Mesenchymal stem cell (in vitro differentiated cells and primary cell): ENCODE measurements at regions not wholly inside any gene's neighbourhood (a gene's known extent, or its start where the extent isn't known, plus 50 kb on each side); places are given as distances from the start of the nearest gene placed in this dataset.
"Not testable (repeated sequence)": the region's sequence is repeated elsewhere in the genome, so short reads cannot be mapped to it uniquely, and the experiment has no call there.

Experiments
- DNase-seq: peaks from one replicate; pipeline ENCODE4 v3.0.0-alpha.2; 2013
- H2AFZ ChIP-seq: one replicate; pipeline ENCODE4 v1.6.1; 2013; ENCODE audit warnings: low read depth, mild to moderate bottlenecking, control low read depth, inconsistent platforms, low read length, moderate library complexity
- H2AK5ac ChIP-seq: 2 replicates; pipeline ENCODE4 v1.6.1; 2013; ENCODE audit warnings: low read length, moderate library complexity, mild to moderate bottlenecking, inconsistent platforms; ENCODE audit not compliant: severe bottlenecking
- H2BK120ac ChIP-seq: one replicate; pipeline ENCODE4 v1.6.1; 2013; ENCODE audit warnings: low read depth, mild to moderate bottlenecking, inconsistent platforms, low read length, moderate library complexity
- H2BK12ac ChIP-seq, 2 experiments: one replicate each; pipeline ENCODE4 v1.6.1; 2013; ENCODE audit warnings: inconsistent platforms in 2 of 2, low read length in 2 of 2, mild to moderate bottlenecking in 2 of 2, moderate library complexity in 2 of 2, control low read depth in 1 of 2
- H2BK15ac ChIP-seq: one replicate; pipeline ENCODE4 v1.6.1; 2013; ENCODE audit warnings: mild to moderate bottlenecking, low read depth, inconsistent platforms; ENCODE audit not compliant: poor library complexity, severe bottlenecking
- H2BK5ac ChIP-seq: 2 replicates; pipeline ENCODE4 v1.6.1; 2013; ENCODE audit warnings: low read depth, mild to moderate bottlenecking, low read length, control low read depth, inconsistent platforms; ENCODE audit not compliant: poor library complexity, severe bottlenecking
- H3K14ac ChIP-seq, 2 experiments: one replicate each; pipeline ENCODE4 v1.6.1; 2013; ENCODE audit warnings: inconsistent platforms in 2 of 2, low read length in 2 of 2, control low read depth in 1 of 2, mild to moderate bottlenecking in 1 of 2, moderate library complexity in 1 of 2
- H3K18ac ChIP-seq, 2 experiments: one replicate each; pipeline ENCODE4 v1.6.1; 2013; ENCODE audit warnings: inconsistent platforms in 2 of 2, low read length in 2 of 2, control low read depth in 1 of 2, low read depth in 1 of 2, mild to moderate bottlenecking in 1 of 2
- H3K23ac ChIP-seq, 2 experiments: one replicate each; pipeline ENCODE4 v1.6.1; 2013; ENCODE audit warnings: inconsistent platforms in 2 of 2, low read length in 2 of 2, mild to moderate bottlenecking in 2 of 2, moderate library complexity in 2 of 2, control low read depth in 1 of 2
- H3K27ac ChIP-seq: 2 replicates; pipeline ENCODE4 v1.5.1; 2013; ENCODE audit warnings: mild to moderate bottlenecking, moderate library complexity, low read length, control low read depth, inconsistent platforms; ENCODE audit not compliant: poor library complexity, severe bottlenecking
- H3K27me3 ChIP-seq, 2 experiments: 2 replicates each; pipeline versions ENCODE4 v1.6.1 to v1.7.0; 2013; ENCODE audit warnings: low read length in 2 of 2, mild to moderate bottlenecking in 2 of 2, moderate library complexity in 2 of 2, control low read depth in 1 of 2, inconsistent platforms in 1 of 2; ENCODE audit not compliant: control insufficient read depth in 1 of 2, insufficient read depth in 1 of 2
- H3K36me3 ChIP-seq, 2 experiments: 2 replicates each; pipeline versions ENCODE4 v1.6.1 to v1.7.0; 2013; ENCODE audit warnings: low read length in 2 of 2, control low read depth in 1 of 2, inconsistent platforms in 1 of 2, low read depth in 1 of 2, mild to moderate bottlenecking in 1 of 2; ENCODE audit not compliant: insufficient read depth in 2 of 2, control insufficient read depth in 1 of 2
- H3K4ac ChIP-seq, 2 experiments: one replicate each; pipeline ENCODE4 v1.6.1; 2013; ENCODE audit warnings: inconsistent platforms in 2 of 2, low read length in 2 of 2, mild to moderate bottlenecking in 2 of 2, moderate library complexity in 2 of 2, control low read depth in 1 of 2, low read depth in 1 of 2
- H3K4me1 ChIP-seq: 2 replicates; pipeline ENCODE4 v1.6.1; 2013; ENCODE audit warnings: low read depth, low read length, control low read depth; ENCODE audit not compliant: control insufficient read depth, insufficient read depth
- H3K4me2 ChIP-seq: 2 replicates; pipeline ENCODE4 v1.6.1; 2013; ENCODE audit warnings: low read length, mild to moderate bottlenecking, inconsistent platforms; ENCODE audit not compliant: poor library complexity, severe bottlenecking
- H3K4me3 ChIP-seq, 2 experiments: 2 replicates each; pipeline versions ENCODE4 v1.5.1 to v1.7.0; 2013; ENCODE audit warnings: low read length in 2 of 2, mild to moderate bottlenecking in 2 of 2, control low read depth in 1 of 2, low read depth in 1 of 2; ENCODE audit not compliant: insufficient read depth in 1 of 2
- H3K79me1 ChIP-seq: replicated peaks from 2 replicates; pipeline ENCODE4 v1.6.1; 2013; ENCODE audit warnings: mild to moderate bottlenecking, control low read depth, low read length, inconsistent platforms; ENCODE audit not compliant: poor library complexity, severe bottlenecking
- H3K9ac ChIP-seq: 2 replicates; pipeline ENCODE4 v1.7.0; 2013; ENCODE audit warnings: mild to moderate bottlenecking, low read length, moderate library complexity
- H3K9me3 ChIP-seq: 2 replicates; pipeline ENCODE4 v1.7.0; 2013; ENCODE audit warnings: mild to moderate bottlenecking, low read length; ENCODE audit not compliant: control insufficient read depth
- H4K8ac ChIP-seq: one replicate; pipeline ENCODE4 v1.6.1; 2013; ENCODE audit warnings: inconsistent platforms, mild to moderate bottlenecking, low read length, moderate library complexity
- H4K91ac ChIP-seq: one replicate; pipeline ENCODE4 v1.6.1; 2013; ENCODE audit warnings: mild to moderate bottlenecking, low read length, inconsistent platforms
- WGBS: methylation state at CpG from one replicate; pipeline ENCODE4 v1.1.7; 2013; ENCODE audit warnings: mixed read lengths; 5-methylcytosine and 5-hydroxymethylcytosine counted together

- not testable (repeated sequence) for H3K9me3 ChIP-seq, H4K8ac ChIP-seq, H3K23ac ChIP-seq, H2BK120ac ChIP-seq, H2AK5ac ChIP-seq, H4K91ac ChIP-seq, DNase-seq, H3K4me3 ChIP-seq, H3K4ac ChIP-seq, H2AFZ ChIP-seq, H3K4me1 ChIP-seq, H3K36me3 ChIP-seq, H3K79me1 ChIP-seq, H3K9ac ChIP-seq, H2BK15ac ChIP-seq, H2BK5ac ChIP-seq, H3K14ac ChIP-seq, H3K4me2 ChIP-seq, H3K18ac ChIP-seq, H3K27ac ChIP-seq, H3K27me3 ChIP-seq, H2BK12ac ChIP-seq
- WGBS = no CpG with 5 or more reads among the region's 2 CpGs
Measured at GRCh38 chr9:66765531-66765930, 135.0 kb upstream of the ZNF658 start.

- H2BK5ac ChIP-seq, DNase-seq, H2AK5ac ChIP-seq, H3K9me3 ChIP-seq, H4K91ac ChIP-seq, H3K27ac ChIP-seq, H3K23ac ChIP-seq, H4K8ac ChIP-seq, H3K36me3 ChIP-seq, H3K9ac ChIP-seq, H2BK15ac ChIP-seq, H2AFZ ChIP-seq, H3K4me2 ChIP-seq, H3K4me3 ChIP-seq, H3K4me1 ChIP-seq, H3K4ac ChIP-seq, H3K14ac ChIP-seq, H3K27me3 ChIP-seq, H3K79me1 ChIP-seq, H2BK12ac ChIP-seq, H2BK120ac ChIP-seq, H3K18ac ChIP-seq: not testable (repeated sequence)
- no CpG with 5 or more reads among the region's 2 CpGs for WGBS
Measured at GRCh38 chr9:66771504-66771903, 129.0 kb upstream of the ZNF658 start.

DNA sequence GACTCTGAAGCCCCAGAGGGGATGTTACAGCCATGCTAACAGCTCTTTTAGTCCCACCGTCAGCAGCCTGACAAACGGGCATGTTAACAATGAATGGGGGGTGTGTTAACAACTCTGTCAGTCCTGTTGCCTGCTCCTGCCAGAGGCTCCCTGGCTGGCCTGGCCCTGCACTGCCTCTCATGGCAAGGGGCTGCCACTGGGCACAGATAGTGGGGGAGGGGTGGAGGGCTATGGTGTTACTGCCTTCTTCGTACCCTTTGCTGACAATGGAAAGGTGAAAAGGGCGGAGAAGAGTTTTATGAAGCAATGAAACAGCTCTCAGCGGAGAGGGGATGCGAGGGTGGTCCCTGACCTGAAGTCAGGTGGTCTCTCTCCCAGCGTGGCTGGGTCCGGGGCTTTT is 125.9 kb upstream of the ZNF658 start:
- H2BK12ac ChIP-seq, H2AFZ ChIP-seq, H3K79me1 ChIP-seq, H3K14ac ChIP-seq, H3K4me1 ChIP-seq, H3K4me3 ChIP-seq, H3K18ac ChIP-seq, H4K91ac ChIP-seq, H3K4ac ChIP-seq, H3K9me3 ChIP-seq, H3K9ac ChIP-seq, H3K23ac ChIP-seq, H2BK15ac ChIP-seq, H2AK5ac ChIP-seq, H3K27ac ChIP-seq, DNase-seq, H4K8ac ChIP-seq, H3K36me3 ChIP-seq, H2BK120ac ChIP-seq, H3K27me3 ChIP-seq, H2BK5ac ChIP-seq, H3K4me2 ChIP-seq: not testable (repeated sequence)
- WGBS = 80% methylated on average over 4 of the region's 8 CpGs

DNA sequence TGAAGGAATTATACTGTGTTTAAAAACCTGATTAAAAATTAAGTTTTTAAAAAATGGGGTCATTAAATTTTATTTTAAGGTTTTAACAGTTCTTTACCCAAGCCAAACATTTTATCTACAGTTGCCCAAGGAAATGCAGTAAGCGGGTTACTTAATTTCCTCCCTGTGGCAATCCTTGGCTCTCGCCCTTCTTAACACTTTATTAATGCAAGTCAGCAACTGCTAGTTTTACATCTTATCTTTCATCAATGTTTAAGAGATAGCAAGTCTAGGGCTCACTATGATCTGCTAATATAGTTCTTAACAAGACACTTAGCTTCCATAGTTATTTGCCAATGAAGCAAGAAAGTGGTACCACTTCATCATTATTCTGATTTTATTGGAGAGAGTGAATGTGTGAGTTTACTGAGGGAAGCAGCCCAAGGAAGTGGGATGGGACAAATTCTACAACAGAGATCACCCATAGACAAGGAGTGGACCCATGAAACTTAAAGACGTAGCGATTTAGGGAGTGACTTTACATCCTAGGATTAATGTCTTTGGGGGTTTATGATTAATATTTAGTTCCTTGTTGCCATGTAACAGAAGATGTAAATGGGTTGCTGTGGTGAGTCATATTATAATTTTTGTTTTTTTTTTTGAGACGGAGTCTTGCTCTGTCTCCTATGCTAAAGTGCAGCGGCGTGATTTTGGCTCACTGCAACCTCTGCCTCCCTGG is 120.4 kb upstream of the ZNF658 start:
- H3K27me3 ChIP-seq, H4K91ac ChIP-seq, H2AK5ac ChIP-seq, H3K27ac ChIP-seq, H3K18ac ChIP-seq, H2BK120ac ChIP-seq, H3K14ac ChIP-seq, H2BK12ac ChIP-seq, H3K4me3 ChIP-seq, H3K9ac ChIP-seq, H2BK15ac ChIP-seq, H2BK5ac ChIP-seq, H3K36me3 ChIP-seq, H2AFZ ChIP-seq, H3K4me2 ChIP-seq, H4K8ac ChIP-seq, DNase-seq, H3K9me3 ChIP-seq, H3K4ac ChIP-seq, H3K79me1 ChIP-seq, H3K4me1 ChIP-seq, H3K23ac ChIP-seq: not testable (repeated sequence)
- no CpG with 5 or more reads among the region's 7 CpGs for WGBS
